22Rv1 (cell line): ENCODE measurements at regions not wholly inside any gene's neighbourhood (a gene's known extent, or its start where the extent isn't known, plus 50 kb on each side); places are given as distances from the start of the nearest gene placed in this dataset.
"Not testable (repeated sequence)": the region's sequence is repeated elsewhere in the genome, so short reads cannot be mapped to it uniquely, and the experiment has no call there.

ENCODE experiments used
- H3K27ac ChIP-seq: fragments of 450-650 bp; 2 replicates; pipeline ENCODE4 v1.5.1; 2017
- CTCF ChIP-seq: fragments of 450-650 bp; IDR thresholded peaks from 2 replicates; pipeline ENCODE4 v1.5.1; 2017; ENCODE audit warnings: mild to moderate bottlenecking
- ZFX ChIP-seq: fragments of 450-650 bp; IDR thresholded peaks from 2 replicates; pipeline ENCODE4 v1.6.1; 2017; ENCODE audit warnings: antibody characterized with exemption, borderline replicate concordance

- no peak overlapping the region for H3K27ac ChIP-seq
- TF ChIP-seq ZFX (no peak), CTCF (no peak)
Observed at GRCh38 chr2:175804122-175804521, 197.9 kb downstream of the LNPK start.

DNA sequence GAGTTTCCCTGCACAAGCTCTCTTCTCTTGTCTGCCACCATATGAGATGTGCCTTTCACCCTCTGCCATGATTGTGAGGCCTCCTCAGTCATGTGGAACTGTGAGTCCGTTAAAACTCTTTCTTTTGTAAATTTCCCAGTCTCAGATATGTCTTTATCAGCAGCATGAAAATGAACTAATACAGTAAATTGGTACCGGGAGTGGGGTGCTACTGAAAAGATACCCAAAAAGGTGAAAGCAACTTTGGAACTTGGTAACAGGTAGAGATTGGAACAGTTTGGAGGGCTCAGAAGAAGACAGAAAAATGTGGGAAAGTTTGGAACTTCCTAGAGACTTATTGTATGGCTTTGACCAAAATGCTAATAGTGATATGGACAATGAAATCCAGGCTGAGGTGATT, 205.6 kb downstream of the LNPK start:
- H3K27ac ChIP-seq: not testable (repeated sequence)

DNA sequence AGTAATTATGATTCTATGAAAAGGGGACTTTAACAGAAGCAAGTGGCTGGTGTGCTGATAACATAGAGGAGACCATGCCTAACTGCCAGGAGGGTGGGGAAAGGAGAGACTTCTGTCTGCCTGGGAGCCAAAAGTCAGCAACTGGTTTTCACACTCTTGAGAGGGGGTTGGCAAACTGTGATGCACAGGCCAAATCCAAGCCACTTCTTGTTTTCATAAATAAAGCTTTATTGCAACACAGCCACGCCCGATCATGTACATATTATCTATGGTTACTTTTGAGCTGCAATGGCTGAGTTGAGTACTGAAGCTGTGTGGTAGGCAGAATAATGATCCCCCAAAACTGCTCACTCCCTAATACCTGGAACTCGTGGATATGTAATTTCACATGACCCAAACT, 208.4 kb downstream of the LNPK start:
- no peak for TF ChIP-seq ZFX
- no peak for TF ChIP-seq CTCF
- H3K27ac ChIP-seq: no peak overlapping the region

DNA sequence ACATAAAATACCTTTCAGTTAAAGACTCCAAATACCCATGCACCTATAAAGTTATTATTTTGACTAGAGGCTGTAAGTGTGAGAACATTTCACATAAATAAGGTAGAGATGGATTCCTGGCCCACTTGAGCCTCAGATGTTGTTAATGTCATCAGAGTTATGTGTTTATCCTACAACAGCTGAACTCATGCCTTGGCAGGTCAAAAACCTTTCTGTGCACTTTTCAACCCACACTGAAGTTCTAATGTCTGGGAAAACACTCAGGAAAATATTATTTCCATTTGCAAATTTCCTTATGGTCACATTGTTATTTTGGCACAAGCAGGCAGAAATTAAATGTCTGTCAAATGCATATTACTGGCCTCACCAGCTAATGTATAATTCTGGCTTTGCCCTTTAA, 209.2 kb downstream of the LNPK start:
- no peak overlapping the region for H3K27ac ChIP-seq
- TF ChIP-seq ZFX (no peak), CTCF (no peak)

DNA sequence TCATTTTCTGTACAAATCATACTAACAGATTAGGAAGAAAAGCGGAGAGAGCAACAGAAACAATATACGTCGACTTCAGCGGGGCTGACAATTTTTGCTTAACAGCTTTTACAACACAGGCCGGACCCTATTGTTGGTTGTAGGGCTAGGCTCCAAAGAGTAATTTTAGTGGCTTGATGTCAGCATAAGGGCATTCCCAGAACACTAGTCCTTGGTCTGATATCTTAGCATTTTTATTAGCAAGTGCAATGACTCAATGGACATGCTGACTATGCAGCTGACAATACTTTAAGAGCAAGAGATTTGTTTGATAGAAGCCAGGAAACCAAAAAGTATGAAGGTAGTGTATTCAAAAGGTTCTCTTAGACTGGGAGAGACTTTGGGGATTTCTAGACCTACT, 209.9 kb downstream of the LNPK start:
- no peak overlapping the region for H3K27ac ChIP-seq
- TF ChIP-seq CTCF (no peak), ZFX (no peak)

- TF ChIP-seq ZFX: no peak
- no peak for TF ChIP-seq CTCF
Observed at GRCh38 chr2:175786471-175787124, 215.5 kb downstream of the LNPK start.

GRCh38 chr2:175777337-175777736, 224.7 kb downstream of the LNPK start:
- H3K27ac ChIP-seq: not testable (repeated sequence)

More at GRCh38 chr2:175786471-175787124, 215.5 kb downstream of the LNPK start:
- no peak overlapping the region for H3K27ac ChIP-seq

DNA sequence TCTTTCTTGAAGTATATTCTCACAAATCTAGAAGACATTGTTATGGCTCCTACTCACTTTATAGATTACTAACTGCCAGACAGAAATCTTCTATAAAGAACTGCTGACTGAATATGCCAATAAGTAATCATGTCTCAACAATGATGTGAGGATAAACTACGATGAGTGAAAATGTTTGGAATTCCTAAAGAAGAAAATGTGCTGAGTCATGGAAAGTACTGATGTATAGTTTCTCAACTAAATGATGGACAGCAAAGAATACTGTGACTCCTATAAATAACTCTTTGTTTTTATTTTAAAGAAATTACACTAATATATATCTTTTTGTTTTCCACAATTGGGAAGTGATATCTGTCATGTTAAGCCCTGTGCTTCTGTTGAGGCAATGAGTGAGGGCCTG, 232.9 kb downstream of the LNPK start:
- no peak overlapping the region for H3K27ac ChIP-seq

More for the DNA sequence above, 232.9 kb downstream of the LNPK start:
- TF ChIP-seq ZFX (no peak), CTCF (no peak)
